ENCODE measurements at regions not wholly inside any gene's neighbourhood (a gene's known extent, or its start where the extent isn't known, plus 50 kb on each side); places are given as distances from the start of the nearest gene placed in this dataset.

- DNase-seq (no peak), ATAC-seq (no peak)
- Mint-ChIP-seq H3K9me3 (peaks cover 0 to 29% (median 9%) of the 10 kb centered on the region in 9 donors), H3K4me1 (no peaks in the 10 kb centered on the region), H3K4me3 (no peak overlapping the region), H3K27ac (no peak overlapping the region), H3K27me3 (peaks cover 0 to 13% (median 0%) of the 10 kb centered on the region in 5 donors), H3K36me3 (no peaks in the 10 kb centered on the region)
- POLR2A ChIA-PET = no interaction called here
These were observed 784.1 kb upstream of the RBFOX1 start for GRCh38 chr16:6548507-6548906.

- H3K36me3 Mint-ChIP-seq = no peaks in the 10 kb centered on the region
- ATAC-seq = no peak
- H3K4me1 Mint-ChIP-seq = no peaks in the 10 kb centered on the region
- peaks cover 0 to 29% (median 9%) of the 10 kb centered on the region in 9 donors for H3K9me3 Mint-ChIP-seq
- POLR2A ChIA-PET = no interaction called here
- H3K4me3 Mint-ChIP-seq = no peak overlapping the region
- peaks cover 0 to 7% (median 0%) of the 10 kb centered on the region in 5 donors for H3K27me3 Mint-ChIP-seq
- H3K27ac Mint-ChIP-seq = peak overlapping the region in 1 of 10 donors; percentile 70
- DNase-seq = no peak
These were observed 785.5 kb upstream of the RBFOX1 start for GRCh38 chr16:6547131-6547530.

DNA sequence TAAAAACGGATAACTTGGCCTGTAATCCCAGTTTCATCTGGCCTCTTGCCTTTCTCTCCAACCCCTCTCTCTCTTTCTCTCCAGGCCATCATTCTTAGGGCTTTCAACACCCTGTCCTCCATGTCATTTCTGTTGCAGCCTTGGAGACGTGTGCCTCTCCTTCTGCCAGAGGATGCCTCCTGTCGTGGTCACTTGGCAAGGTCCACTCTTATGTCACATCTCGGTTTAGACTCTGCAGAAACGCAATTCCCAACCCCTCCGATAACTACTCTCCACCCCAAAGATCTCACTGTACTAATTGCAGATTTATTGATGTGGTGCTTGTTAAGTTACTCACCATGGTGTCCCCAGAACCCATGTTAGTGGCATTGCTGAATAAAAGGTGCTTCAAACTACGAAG lies 787.3 kb upstream of the RBFOX1 start:
- ATAC-seq = no peak
- peaks cover 0 to 31% (median 8%) of the 10 kb centered on the region in 9 donors for H3K9me3 Mint-ChIP-seq
- H3K36me3 Mint-ChIP-seq = no peaks in the 10 kb centered on the region
- no peak for DNase-seq
- no peaks in the 10 kb centered on the region for H3K4me1 Mint-ChIP-seq
- H3K27me3 Mint-ChIP-seq = peaks cover 0 to 4% (median 0%) of the 10 kb centered on the region in 5 donors
- no peak overlapping the region for H3K27ac Mint-ChIP-seq
- no peak overlapping the region for H3K4me3 Mint-ChIP-seq
- POLR2A ChIA-PET = no interaction called here

DNA sequence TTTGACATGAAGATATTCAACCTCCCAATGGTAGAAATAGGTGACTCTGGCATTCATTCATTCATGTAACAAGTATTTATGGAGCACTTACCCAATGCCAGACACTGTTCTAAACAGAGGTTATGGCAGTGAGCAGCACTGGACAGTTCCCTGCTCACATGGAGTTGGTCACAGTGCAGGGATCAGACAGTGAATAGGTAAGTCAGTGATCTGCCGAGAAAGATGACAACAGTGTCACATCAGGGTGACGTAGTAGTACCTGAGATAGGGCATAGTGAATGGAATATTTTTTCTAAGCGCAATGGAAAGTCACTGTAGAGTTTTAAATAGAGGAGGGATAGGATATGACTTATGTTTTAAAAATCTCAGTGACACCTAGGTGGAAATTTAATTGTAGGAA lies 791.4 kb upstream of the RBFOX1 start:
- Mint-ChIP-seq H3K27ac (no peak overlapping the region), H3K27me3 (peaks cover 0 to 4% (median 0%) of the 10 kb centered on the region in 5 donors), H3K4me1 (no peaks in the 10 kb centered on the region), H3K9me3 (peaks cover 0 to 12% (median under 1%) of the 10 kb centered on the region in 9 donors), H3K36me3 (no peaks in the 10 kb centered on the region), H3K4me3 (peak overlapping the region in 1 of 10 donors; percentile 5)
- ATAC-seq = no peak
- POLR2A ChIA-PET = no interaction called here
- DNase-seq = no peak

GRCh38 chr16:6536411-6536810 lies 796.2 kb upstream of the RBFOX1 start:
- no peak for ATAC-seq
- Mint-ChIP-seq H3K27me3 (no peaks in the 10 kb centered on the region), H3K27ac (no peak overlapping the region), H3K4me3 (no peak overlapping the region), H3K36me3 (no peaks in the 10 kb centered on the region), H3K4me1 (no peaks in the 10 kb centered on the region), H3K9me3 (peaks cover 0 to 23% (median 2%) of the 10 kb centered on the region in 9 donors)
- DNase-seq = no peak
- POLR2A ChIA-PET = no interaction called here

- peaks cover 0 to 34% (median 6%) of the 10 kb centered on the region in 9 donors for H3K9me3 Mint-ChIP-seq
- no peak overlapping the region for H3K4me3 Mint-ChIP-seq
- DNase-seq (no peak), ATAC-seq (no peak)
- H3K36me3 Mint-ChIP-seq = peaks cover 0 to 5% (median 0%) of the 10 kb centered on the region in 3 donors
- H3K4me1 Mint-ChIP-seq = no peaks in the 10 kb centered on the region
- no peak overlapping the region for H3K27ac Mint-ChIP-seq
- no peaks in the 10 kb centered on the region for H3K27me3 Mint-ChIP-seq
- POLR2A ChIA-PET = no interaction called here
These were observed 801.6 kb upstream of the RBFOX1 start for GRCh38 chr16:6531067-6531466.

DNA sequence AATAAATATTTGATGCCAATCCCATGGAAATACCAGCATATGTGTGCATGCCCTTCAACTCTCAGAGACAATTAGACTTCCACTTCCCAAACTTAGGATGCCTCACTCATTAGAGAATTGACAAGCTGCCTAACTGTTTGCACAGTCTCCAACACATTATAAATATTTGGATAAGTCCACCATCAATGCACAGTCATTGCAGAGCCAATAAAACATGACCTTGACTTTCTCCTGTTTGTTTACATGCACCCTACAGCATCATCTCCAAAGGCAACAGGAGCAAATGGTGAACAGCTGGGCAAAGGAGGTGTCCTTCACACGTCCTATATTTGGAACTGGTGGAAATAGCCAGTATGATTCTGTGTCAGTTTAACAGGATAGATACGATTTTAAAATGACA lies 804.4 kb upstream of the RBFOX1 start:
- Mint-ChIP-seq H3K27ac (no peak overlapping the region), H3K4me3 (no peak overlapping the region), H3K4me1 (no peaks in the 10 kb centered on the region), H3K9me3 (peaks cover 0 to 46% (median 10%) of the 10 kb centered on the region in 9 donors), H3K36me3 (peaks cover 0 to 5% (median 0%) of the 10 kb centered on the region in 3 donors), H3K27me3 (no peaks in the 10 kb centered on the region)
- ATAC-seq (no peak), DNase-seq (no peak)
- POLR2A ChIA-PET = no interaction called here

DNA sequence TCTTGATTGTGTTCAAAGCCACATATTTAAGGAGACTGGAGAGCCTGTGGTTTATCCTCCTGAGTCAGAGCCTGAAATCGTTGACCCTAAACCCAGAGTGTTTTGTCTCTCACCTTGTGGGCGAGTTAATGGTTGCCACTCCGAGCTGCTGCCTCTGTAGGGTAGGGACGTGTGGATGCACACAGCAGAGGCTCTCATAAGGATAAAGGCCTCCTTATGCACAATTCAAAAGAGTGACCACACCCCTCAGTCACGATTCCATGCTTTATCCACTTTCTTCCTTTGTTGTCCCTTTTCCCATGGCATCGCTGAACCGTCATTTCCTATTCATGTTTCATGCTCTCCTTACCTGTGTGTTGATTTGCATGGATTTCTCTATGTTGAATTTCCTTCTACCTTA lies 805.0 kb upstream of the RBFOX1 start:
- DNase-seq = no peak
- Mint-ChIP-seq H3K4me1 (no peaks in the 10 kb centered on the region), H3K27me3 (no peaks in the 10 kb centered on the region), H3K36me3 (peaks cover 0 to 5% (median 0%) of the 10 kb centered on the region in 3 donors), H3K4me3 (no peak overlapping the region), H3K9me3 (peaks cover 0 to 40% (median 10%) of the 10 kb centered on the region in 9 donors), H3K27ac (no peak overlapping the region)
- POLR2A ChIA-PET = no interaction called here
- ATAC-seq = no peak

DNA sequence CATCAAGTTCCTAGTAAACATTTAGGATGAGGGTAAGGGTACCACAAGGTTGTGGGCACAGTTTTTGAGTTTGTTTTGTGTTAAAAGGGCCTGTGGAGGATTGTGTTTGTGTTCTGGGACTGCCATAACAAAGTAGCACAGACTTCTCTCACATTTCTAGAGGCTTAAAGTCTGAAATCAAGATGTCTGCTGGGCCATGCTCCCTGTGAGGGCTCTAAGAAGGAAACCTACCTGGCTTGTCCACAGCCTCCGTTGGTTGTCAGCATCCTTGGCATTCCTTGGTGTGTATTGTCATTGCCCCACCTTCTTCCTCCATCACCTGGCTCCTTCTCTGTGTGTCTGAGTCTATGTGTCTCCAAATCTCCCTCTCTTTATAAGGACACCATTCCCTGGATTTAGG lies 808.1 kb upstream of the RBFOX1 start:
- no peak for ATAC-seq
- POLR2A ChIA-PET = no interaction called here
- Mint-ChIP-seq H3K4me3 (no peak overlapping the region), H3K27ac (no peak overlapping the region), H3K27me3 (no peaks in the 10 kb centered on the region), H3K9me3 (peaks cover 0 to 33% (median 10%) of the 10 kb centered on the region in 9 donors), H3K4me1 (no peaks in the 10 kb centered on the region), H3K36me3 (peaks cover 0 to 5% (median 0%) of the 10 kb centered on the region in 3 donors)
- DNase-seq = no peak

- Mint-ChIP-seq H3K36me3 (peaks cover 0 to 5% (median 0%) of the 10 kb centered on the region in 3 donors), H3K4me3 (no peak overlapping the region), H3K4me1 (no peaks in the 10 kb centered on the region), H3K27me3 (no peaks in the 10 kb centered on the region), H3K27ac (no peak overlapping the region), H3K9me3 (peaks cover 0 to 21% (median 6%) of the 10 kb centered on the region in 9 donors)
- no peak for ATAC-seq
- DNase-seq = no peak
- POLR2A ChIA-PET = no interaction called here
These were observed 815.5 kb upstream of the RBFOX1 start for GRCh38 chr16:6517020-6517720.

- no peak overlapping the region for H3K27ac Mint-ChIP-seq
- peaks cover 0 to 5% (median 0%) of the 10 kb centered on the region in 3 donors for H3K36me3 Mint-ChIP-seq
- H3K4me1 Mint-ChIP-seq = no peaks in the 10 kb centered on the region
- POLR2A ChIA-PET = no interaction called here
- H3K4me3 Mint-ChIP-seq = no peak overlapping the region
- peaks cover 0 to 3% (median 0%) of the 10 kb centered on the region in 5 donors for H3K27me3 Mint-ChIP-seq
- peaks cover 0 to 19% (median 5%) of the 10 kb centered on the region in 9 donors for H3K9me3 Mint-ChIP-seq
- no peak for DNase-seq
- no peak for ATAC-seq
These were observed 820.1 kb upstream of the RBFOX1 start for GRCh38 chr16:6512512-6512911.

- Mint-ChIP-seq H3K27ac (no peak overlapping the region), H3K27me3 (peaks cover 0 to 5% (median 0%) of the 10 kb centered on the region in 5 donors), H3K4me3 (no peak overlapping the region), H3K4me1 (no peaks in the 10 kb centered on the region), H3K36me3 (peaks cover 0 to 9% (median 0%) of the 10 kb centered on the region in 3 donors), H3K9me3 (peaks cover 0 to 32% (median 7%) of the 10 kb centered on the region in 9 donors)
- POLR2A ChIA-PET = no interaction called here
- no peak for DNase-seq
- ATAC-seq = no peak
These were observed 822.4 kb upstream of the RBFOX1 start for GRCh38 chr16:6510261-6510660.

GRCh38 chr16:6499413-6499812 lies 833.2 kb upstream of the RBFOX1 start:
- Mint-ChIP-seq H3K36me3 (no peaks in the 10 kb centered on the region), H3K4me3 (no peak overlapping the region), H3K27ac (no peak overlapping the region), H3K9me3 (peaks cover 1 to 20% (median 7%) of the 10 kb centered on the region in 9 donors), H3K27me3 (peaks cover 0 to 4% (median 0%) of the 10 kb centered on the region in 5 donors), H3K4me1 (no peaks in the 10 kb centered on the region)
- DNase-seq (no peak), ATAC-seq (no peak)
- POLR2A ChIA-PET = no interaction called here

GRCh38 chr16:6498858-6499257 lies 833.8 kb upstream of the RBFOX1 start:
- Mint-ChIP-seq H3K4me1 (no peaks in the 10 kb centered on the region), H3K9me3 (peaks cover 1 to 16% (median 7%) of the 10 kb centered on the region in 9 donors), H3K36me3 (no peaks in the 10 kb centered on the region), H3K27me3 (peaks cover 0 to 4% (median 0%) of the 10 kb centered on the region in 5 donors), H3K27ac (no peak overlapping the region), H3K4me3 (no peak overlapping the region)
- POLR2A ChIA-PET = no interaction called here
- no peak for DNase-seq
- no peak for ATAC-seq

Measured in naive thymus-derived CD8-positive, alpha-beta T cell (primary cell).